22Rv1 (cell line): ENCODE measurements at regions not wholly inside any gene's neighbourhood (a gene's known extent, or its start where the extent isn't known, plus 50 kb on each side); places are given as distances from the start of the nearest gene placed in this dataset.
"Not testable (repeated sequence)": the region's sequence is repeated elsewhere in the genome, so short reads cannot be mapped to it uniquely, and the experiment has no call there.

Source experiments
- H3K27ac ChIP-seq: fragments of 450-650 bp; 2 replicates; pipeline ENCODE4 v1.5.1; 2017
- ZFX ChIP-seq: fragments of 450-650 bp; IDR thresholded peaks from 2 replicates; pipeline ENCODE4 v1.6.1; 2017; ENCODE audit warnings: antibody characterized with exemption, borderline replicate concordance
- TF ChIP-seq, protein P1 (sequence below): fragments of 450-650 bp; IDR thresholded peaks from 2 replicates; pipeline ENCODE4 v1.5.1; 2017; ENCODE audit warnings: mild to moderate bottlenecking

- TF ChIP-seq, protein P1, sequence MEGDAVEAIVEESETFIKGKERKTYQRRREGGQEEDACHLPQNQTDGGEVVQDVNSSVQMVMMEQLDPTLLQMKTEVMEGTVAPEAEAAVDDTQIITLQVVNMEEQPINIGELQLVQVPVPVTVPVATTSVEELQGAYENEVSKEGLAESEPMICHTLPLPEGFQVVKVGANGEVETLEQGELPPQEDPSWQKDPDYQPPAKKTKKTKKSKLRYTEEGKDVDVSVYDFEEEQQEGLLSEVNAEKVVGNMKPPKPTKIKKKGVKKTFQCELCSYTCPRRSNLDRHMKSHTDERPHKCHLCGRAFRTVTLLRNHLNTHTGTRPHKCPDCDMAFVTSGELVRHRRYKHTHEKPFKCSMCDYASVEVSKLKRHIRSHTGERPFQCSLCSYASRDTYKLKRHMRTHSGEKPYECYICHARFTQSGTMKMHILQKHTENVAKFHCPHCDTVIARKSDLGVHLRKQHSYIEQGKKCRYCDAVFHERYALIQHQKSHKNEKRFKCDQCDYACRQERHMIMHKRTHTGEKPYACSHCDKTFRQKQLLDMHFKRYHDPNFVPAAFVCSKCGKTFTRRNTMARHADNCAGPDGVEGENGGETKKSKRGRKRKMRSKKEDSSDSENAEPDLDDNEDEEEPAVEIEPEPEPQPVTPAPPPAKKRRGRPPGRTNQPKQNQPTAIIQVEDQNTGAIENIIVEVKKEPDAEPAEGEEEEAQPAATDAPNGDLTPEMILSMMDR = no peak
- TF ChIP-seq ZFX = no peak
- H3K27ac ChIP-seq = no peak overlapping the region
Measured at GRCh38 chr13:59047546-59047945, 1116.2 kb downstream of the DIAPH3 start.

- no peak for TF ChIP-seq ZFX
- TF ChIP-seq, protein P1 = no peak
- no peak overlapping the region for H3K27ac ChIP-seq
Measured at GRCh38 chr13:59061621-59062020, 1102.1 kb downstream of the DIAPH3 start.

DNA sequence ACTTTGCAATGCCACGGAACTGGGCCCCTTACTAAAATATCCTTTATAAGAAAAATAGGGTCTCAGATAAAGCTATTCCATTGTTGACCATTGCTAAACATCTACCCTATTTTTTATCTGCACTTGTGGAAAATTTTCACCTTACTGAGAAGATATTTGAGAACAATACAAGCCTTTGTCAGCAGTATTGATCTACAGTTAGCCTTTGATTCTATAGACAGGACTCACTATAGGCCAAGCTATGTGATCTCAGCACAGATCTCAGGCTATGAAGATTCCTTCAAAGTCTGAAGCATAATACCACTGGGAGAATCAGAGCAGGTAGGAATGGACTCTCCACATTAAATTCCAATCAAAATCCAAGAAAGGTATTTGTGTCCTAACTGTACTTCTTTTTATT lies 1099.7 kb downstream of the DIAPH3 start:
- TF ChIP-seq, protein P1 = no peak
- TF ChIP-seq ZFX = no peak

GRCh38 chr13:59076386-59076785 lies 1087.3 kb downstream of the DIAPH3 start:
- not testable (repeated sequence) for H3K27ac ChIP-seq

More for the DNA sequence above, 1099.7 kb downstream of the DIAPH3 start:
- no peak overlapping the region for H3K27ac ChIP-seq

DNA sequence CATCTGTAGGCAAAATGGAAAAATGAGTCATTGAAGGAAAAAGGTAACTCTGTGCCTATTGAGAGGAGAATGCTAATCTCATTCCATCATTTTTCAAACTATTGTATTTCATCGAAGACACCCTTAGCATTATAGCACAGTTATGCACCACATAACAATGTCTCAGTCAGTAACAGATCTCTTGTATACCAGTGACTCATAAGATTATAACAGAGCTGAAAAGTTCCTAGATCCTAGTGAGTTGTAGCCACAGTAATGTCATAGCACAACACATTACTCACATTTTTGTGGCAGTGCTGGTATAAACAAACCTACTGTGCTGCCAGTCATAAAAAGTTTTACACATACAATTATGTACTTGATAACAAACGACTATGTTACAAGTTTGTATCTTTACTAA lies 1077.6 kb downstream of the DIAPH3 start:
- no peak for TF ChIP-seq ZFX
- TF ChIP-seq, protein P1 = no peak
- no peak overlapping the region for H3K27ac ChIP-seq

DNA sequence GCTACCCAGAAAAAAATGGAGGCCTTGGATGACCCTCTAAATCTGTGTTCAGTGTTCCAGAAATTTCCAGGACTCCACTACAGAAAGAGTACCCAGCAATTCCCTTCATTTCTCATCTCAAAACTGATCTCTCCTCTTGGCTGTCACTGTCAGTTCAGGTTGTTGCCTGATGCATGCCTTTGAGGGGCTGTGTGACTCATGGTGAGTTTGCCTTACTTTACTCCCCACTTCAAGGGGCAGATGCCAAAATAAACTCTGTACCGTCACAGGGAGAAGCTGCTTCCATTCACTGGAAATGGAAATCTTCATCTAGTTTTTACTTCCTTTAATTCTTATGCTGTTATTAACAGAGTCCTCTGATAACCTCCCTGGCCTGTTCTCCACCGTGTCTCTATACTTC lies 1075.0 kb downstream of the DIAPH3 start:
- TF ChIP-seq, protein P1 = no peak
- no peak for TF ChIP-seq ZFX
- H3K27ac ChIP-seq = no peak overlapping the region

DNA sequence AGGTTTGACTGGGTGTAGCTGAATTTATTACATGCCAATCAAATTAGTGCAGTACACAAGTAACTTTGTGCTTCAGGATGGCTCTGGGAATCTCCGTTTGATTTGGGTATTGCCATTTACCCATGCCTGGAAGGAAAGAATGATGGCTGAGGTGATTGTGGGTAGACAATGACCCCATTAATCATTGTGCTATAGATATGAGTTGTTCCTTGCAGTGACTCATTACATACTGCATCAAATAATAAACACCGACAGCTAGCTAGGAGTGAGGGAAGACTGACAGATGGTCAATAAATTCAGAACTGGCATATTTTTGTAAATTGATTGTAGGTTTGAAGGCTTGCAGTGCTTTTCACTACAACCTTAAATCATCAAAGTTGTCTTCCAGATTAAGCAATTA lies 1069.5 kb downstream of the DIAPH3 start:
- TF ChIP-seq, protein P1 = no peak
- TF ChIP-seq ZFX = no peak
- H3K27ac ChIP-seq = no peak overlapping the region
